HL-60 (cell line): ENCODE measurements at regions not wholly inside any gene's neighbourhood (a gene's known extent, or its start where the extent isn't known, plus 50 kb on each side); places are given as distances from the start of the nearest gene placed in this dataset.

Experiments used
- CTCF ChIP-seq: IDR thresholded peaks from one replicate; pipeline ENCODE4 v1.5.1; 2011; ENCODE audit warnings: low read length, control low read depth, inconsistent platforms; ENCODE audit not compliant: insufficient read depth
- REST ChIP-seq: IDR thresholded peaks from 2 replicates; pipeline ENCODE4 v1.6.1; 2012; ENCODE audit warnings: low read depth; ENCODE audit not compliant: insufficient replicate concordance

- TF ChIP-seq CTCF: no peak
- no peak for TF ChIP-seq REST
Measured at GRCh38 chrX:69221239-69222102, 56.2 kb upstream of the PJA1 start.
